ENCODE measurements at regions not wholly inside any gene's neighbourhood (a gene's known extent, or its start where the extent isn't known, plus 50 kb on each side); places are given as distances from the start of the nearest gene placed in this dataset.

DNA sequence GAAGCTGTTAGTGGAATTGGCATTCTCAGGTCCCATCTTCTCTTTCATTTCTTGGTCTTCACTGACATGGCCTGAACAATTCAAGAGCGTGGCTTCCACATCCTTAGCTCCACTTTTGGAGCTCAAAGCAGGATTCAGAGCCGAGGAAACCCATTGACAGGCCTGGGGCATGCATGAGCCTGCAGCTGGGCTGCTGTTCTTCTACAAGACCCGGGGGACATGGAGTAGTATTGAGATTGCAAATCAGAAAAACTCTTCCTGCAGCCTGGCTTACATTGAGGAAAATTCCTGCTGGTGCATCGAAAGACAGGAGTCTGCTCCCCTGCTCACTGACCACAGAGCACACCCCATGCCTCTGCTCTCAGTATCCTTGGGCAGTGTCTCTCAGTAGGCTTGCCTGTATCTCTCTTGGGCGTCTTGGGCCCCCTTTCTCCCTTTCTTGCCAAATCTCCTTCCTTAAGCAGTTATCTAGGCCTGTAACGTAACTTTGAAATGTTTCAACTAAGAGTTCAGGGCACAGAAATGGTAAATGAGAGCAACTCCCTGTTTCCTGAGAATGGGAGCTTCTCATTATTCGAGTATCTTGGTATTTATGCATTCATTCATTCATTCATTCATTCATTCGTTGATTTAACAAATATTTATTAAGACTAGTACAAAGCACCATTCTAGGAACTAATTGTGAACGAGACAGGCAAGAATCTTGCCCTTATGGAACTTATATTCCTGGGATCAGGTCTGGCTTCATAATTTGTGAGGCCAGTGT, 603.6 kb upstream of the CLINT1 start:
- TF ChIP-seq, protein P1, sequence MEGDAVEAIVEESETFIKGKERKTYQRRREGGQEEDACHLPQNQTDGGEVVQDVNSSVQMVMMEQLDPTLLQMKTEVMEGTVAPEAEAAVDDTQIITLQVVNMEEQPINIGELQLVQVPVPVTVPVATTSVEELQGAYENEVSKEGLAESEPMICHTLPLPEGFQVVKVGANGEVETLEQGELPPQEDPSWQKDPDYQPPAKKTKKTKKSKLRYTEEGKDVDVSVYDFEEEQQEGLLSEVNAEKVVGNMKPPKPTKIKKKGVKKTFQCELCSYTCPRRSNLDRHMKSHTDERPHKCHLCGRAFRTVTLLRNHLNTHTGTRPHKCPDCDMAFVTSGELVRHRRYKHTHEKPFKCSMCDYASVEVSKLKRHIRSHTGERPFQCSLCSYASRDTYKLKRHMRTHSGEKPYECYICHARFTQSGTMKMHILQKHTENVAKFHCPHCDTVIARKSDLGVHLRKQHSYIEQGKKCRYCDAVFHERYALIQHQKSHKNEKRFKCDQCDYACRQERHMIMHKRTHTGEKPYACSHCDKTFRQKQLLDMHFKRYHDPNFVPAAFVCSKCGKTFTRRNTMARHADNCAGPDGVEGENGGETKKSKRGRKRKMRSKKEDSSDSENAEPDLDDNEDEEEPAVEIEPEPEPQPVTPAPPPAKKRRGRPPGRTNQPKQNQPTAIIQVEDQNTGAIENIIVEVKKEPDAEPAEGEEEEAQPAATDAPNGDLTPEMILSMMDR (conservative IDR thresholded peaks at IDR 0.05), result no peak
- no peak for TF ChIP-seq EZH2 (IDR thresholded peaks at IDR 0.05; ENCODE audit: low read depth)
